HCT116 (cell line): ENCODE measurements at regions not wholly inside any gene's neighbourhood (a gene's known extent, or its start where the extent isn't known, plus 50 kb on each side); places are given as distances from the start of the nearest gene placed in this dataset.

ENCODE experiments used
- CBX3 ChIP-seq: IDR thresholded peaks from 2 replicates; pipeline ENCODE4 v1.6.1; 2012; ENCODE audit warnings: low read depth
- EZH2 ChIP-seq: fragments of 200-600 bp; sonication (generic); IDR thresholded peaks from 2 replicates; pipeline ENCODE4 v1.6.1; 2017; ENCODE audit warnings: antibody characterized with exemption, mixed run types
- EZH2phosphoT487 ChIP-seq: fragments of 200-600 bp; IDR thresholded peaks from 2 replicates; pipeline ENCODE4 v1.6.1; 2018; ENCODE audit warnings: antibody characterized with exemption, borderline replicate concordance
- POLR2AphosphoS5 ChIP-seq: IDR thresholded peaks from 2 replicates; pipeline ENCODE4 v1.6.1; 2011; ENCODE audit warnings: mild to moderate bottlenecking, low read depth, low read length, moderate library complexity
- SRF ChIP-seq: IDR thresholded peaks from 2 replicates; pipeline ENCODE4 v1.6.1; 2012; ENCODE audit warnings: low read depth
- ZFX ChIP-seq: fragments of 450-650 bp; IDR thresholded peaks from 2 replicates; pipeline ENCODE4 v1.6.1; 2017
- TF ChIP-seq, protein P1 (sequence below), 3 experiments: fragments of 200-600 bp in 1 of 3; sonication (generic) in 1 of 3; IDR thresholded peaks in 2 of 3; conservative IDR thresholded peaks in 1 of 3; 2 replicates each; pipeline ENCODE4 v1.5.1; 2012 to 2017; ENCODE audit warnings: low read depth in 2 of 3, low read length in 2 of 3, antibody characterized with exemption in 1 of 3, borderline replicate concordance in 1 of 3, control low read depth in 1 of 3, mild to moderate bottlenecking in 1 of 3, mixed read lengths in 1 of 3, mixed run types in 1 of 3, moderate library complexity in 1 of 3; ENCODE audit not compliant: insufficient read depth in 1 of 3
- TF ChIP-seq, protein P2 (sequence below): IDR thresholded peaks from 2 replicates; pipeline ENCODE4 v1.6.1; 2012; ENCODE audit warnings: low read depth

DNA sequence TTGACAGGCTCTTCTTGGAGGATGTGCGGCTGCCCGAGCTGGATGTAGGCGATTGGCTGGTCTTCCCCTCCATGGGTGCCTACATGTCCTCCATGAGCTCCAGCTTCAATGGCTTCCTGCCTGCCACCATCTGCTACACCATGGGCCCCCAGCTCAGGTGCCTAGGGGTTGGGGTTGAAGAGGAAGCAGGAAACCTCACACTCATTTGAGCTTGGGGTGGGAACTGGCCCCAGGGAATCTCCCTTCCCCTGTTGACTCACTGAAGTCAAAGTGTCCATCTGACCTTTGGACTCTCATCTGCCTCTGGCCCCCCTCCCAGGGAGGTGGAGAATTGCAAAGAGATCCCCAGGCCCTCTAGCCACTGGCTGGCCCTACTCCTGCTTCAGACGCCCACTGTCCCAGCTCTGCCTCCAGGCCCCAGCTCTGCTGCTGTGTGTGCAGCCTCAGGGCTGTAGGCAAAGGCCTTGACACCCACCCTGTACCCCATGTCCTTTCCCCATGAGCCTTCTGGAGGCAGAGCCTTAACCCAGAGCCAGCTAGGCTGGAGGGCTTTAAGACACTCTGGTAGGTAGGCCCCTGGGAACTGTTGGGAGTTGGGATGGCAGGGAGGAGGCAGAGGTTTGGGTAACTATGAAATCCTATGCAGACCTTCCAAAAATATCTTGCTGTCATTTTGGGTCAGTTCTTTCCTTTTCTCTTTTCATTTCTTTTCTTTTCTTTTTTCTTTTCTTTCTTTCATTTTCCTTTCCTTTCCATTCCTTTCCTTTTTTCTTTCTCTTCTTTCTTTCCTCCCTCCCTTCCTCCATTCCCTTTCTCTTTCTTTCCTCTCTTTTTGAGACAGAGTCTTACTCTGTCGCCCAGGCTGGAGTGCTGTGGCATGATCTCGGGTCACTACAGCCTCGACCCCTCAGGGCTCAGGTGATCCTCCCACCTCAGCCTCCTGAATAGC lies 66.9 kb upstream of the TINAGL1 start:
- no peak for TF ChIP-seq CBX3
- TF ChIP-seq, protein P1, sequence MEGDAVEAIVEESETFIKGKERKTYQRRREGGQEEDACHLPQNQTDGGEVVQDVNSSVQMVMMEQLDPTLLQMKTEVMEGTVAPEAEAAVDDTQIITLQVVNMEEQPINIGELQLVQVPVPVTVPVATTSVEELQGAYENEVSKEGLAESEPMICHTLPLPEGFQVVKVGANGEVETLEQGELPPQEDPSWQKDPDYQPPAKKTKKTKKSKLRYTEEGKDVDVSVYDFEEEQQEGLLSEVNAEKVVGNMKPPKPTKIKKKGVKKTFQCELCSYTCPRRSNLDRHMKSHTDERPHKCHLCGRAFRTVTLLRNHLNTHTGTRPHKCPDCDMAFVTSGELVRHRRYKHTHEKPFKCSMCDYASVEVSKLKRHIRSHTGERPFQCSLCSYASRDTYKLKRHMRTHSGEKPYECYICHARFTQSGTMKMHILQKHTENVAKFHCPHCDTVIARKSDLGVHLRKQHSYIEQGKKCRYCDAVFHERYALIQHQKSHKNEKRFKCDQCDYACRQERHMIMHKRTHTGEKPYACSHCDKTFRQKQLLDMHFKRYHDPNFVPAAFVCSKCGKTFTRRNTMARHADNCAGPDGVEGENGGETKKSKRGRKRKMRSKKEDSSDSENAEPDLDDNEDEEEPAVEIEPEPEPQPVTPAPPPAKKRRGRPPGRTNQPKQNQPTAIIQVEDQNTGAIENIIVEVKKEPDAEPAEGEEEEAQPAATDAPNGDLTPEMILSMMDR (IDR thresholded peaks at IDR 0.05 in 2 of 3, conservative IDR thresholded peaks at IDR 0.05 in 1 of 3; ENCODE audit: borderline replicate concordance in 1 of 3, insufficient read depth in 1 of 3, low read depth in 2 of 3, low read length in 2 of 3): no peak
- no peak for TF ChIP-seq EZH2
- TF ChIP-seq, protein P2, sequence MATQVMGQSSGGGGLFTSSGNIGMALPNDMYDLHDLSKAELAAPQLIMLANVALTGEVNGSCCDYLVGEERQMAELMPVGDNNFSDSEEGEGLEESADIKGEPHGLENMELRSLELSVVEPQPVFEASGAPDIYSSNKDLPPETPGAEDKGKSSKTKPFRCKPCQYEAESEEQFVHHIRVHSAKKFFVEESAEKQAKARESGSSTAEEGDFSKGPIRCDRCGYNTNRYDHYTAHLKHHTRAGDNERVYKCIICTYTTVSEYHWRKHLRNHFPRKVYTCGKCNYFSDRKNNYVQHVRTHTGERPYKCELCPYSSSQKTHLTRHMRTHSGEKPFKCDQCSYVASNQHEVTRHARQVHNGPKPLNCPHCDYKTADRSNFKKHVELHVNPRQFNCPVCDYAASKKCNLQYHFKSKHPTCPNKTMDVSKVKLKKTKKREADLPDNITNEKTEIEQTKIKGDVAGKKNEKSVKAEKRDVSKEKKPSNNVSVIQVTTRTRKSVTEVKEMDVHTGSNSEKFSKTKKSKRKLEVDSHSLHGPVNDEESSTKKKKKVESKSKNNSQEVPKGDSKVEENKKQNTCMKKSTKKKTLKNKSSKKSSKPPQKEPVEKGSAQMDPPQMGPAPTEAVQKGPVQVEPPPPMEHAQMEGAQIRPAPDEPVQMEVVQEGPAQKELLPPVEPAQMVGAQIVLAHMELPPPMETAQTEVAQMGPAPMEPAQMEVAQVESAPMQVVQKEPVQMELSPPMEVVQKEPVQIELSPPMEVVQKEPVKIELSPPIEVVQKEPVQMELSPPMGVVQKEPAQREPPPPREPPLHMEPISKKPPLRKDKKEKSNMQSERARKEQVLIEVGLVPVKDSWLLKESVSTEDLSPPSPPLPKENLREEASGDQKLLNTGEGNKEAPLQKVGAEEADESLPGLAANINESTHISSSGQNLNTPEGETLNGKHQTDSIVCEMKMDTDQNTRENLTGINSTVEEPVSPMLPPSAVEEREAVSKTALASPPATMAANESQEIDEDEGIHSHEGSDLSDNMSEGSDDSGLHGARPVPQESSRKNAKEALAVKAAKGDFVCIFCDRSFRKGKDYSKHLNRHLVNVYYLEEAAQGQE: no peak
- no peak for TF ChIP-seq SRF
- TF ChIP-seq POLR2AphosphoS5: no peak
- TF ChIP-seq ZFX: no peak
- no peak for TF ChIP-seq EZH2phosphoT487
